Loucy (cell line): ENCODE measurements at regions not wholly inside any gene's neighbourhood (a gene's known extent, or its start where the extent isn't known, plus 50 kb on each side); places are given as distances from the start of the nearest gene placed in this dataset.

ENCODE experiments used
- H2AFZ ChIP-seq: fragments of 200-600 bp; sonication (generic); 2 replicates; pipeline ENCODE4 v1.6.0; 2016; ENCODE audit warnings: antibody characterized with exemption, mild to moderate bottlenecking, low read length, moderate library complexity
- H3F3A ChIP-seq: fragments of 200-600 bp; 2 replicates; pipeline ENCODE4 v1.6.0; 2016; ENCODE audit warnings: antibody characterized with exemption, low read depth, mild to moderate bottlenecking
- H3K27me3 ChIP-seq: fragments of 200-600 bp; sonication (generic); 2 replicates; pipeline ENCODE4 v1.6.1; 2014; ENCODE audit warnings: low read length, mild to moderate bottlenecking; ENCODE audit not compliant: insufficient read depth, poor library complexity, severe bottlenecking
- H3K36me3 ChIP-seq: fragments of 200-600 bp; sonication (generic); 2 replicates; pipeline ENCODE4 v1.6.1; 2016; ENCODE audit warnings: low read length; ENCODE audit not compliant: insufficient read depth
- H3K4me1 ChIP-seq: fragments of 200-600 bp; sonication (generic); 2 replicates; pipeline ENCODE4 v1.5.1; 2014; ENCODE audit warnings: low read length, mild to moderate bottlenecking; ENCODE audit not compliant: insufficient read depth, poor library complexity, severe bottlenecking
- H3K4me2 ChIP-seq: fragments of 200-600 bp; sonication (generic); 2 replicates; pipeline ENCODE4 v1.6.0; 2014; ENCODE audit warnings: antibody characterized with exemption, low read length, low read depth, mild to moderate bottlenecking; ENCODE audit not compliant: poor library complexity, severe bottlenecking
- H3K4me3 ChIP-seq: fragments of 200-600 bp; sonication (generic); 2 replicates; pipeline ENCODE4 v1.5.1; 2014; ENCODE audit warnings: low read length, mild to moderate bottlenecking, mixed read lengths; ENCODE audit not compliant: poor library complexity, severe bottlenecking
- H3K79me2 ChIP-seq: fragments of 200-600 bp; sonication (generic); 2 replicates; pipeline ENCODE4 v1.6.1; 2014; ENCODE audit warnings: low read length; ENCODE audit not compliant: insufficient read depth
- H3K9ac ChIP-seq: fragments of 200-600 bp; sonication (generic); 2 replicates; pipeline ENCODE4 v1.6.0; 2014; ENCODE audit warnings: mild to moderate bottlenecking, low read depth, low read length, moderate library complexity; ENCODE audit not compliant: poor library complexity, severe bottlenecking
- H3K9me2 ChIP-seq: fragments of 200-600 bp; sonication (generic); replicated peaks from 2 replicates; pipeline ENCODE4 v1.6.1; 2016; ENCODE audit warnings: low read depth, low read length, mixed read lengths
- H3K9me3 ChIP-seq: fragments of 200-600 bp; sonication (generic); 2 replicates; pipeline ENCODE4 v1.6.1; 2014; ENCODE audit warnings: mild to moderate bottlenecking, antibody characterized with exemption, low read length, low read depth; ENCODE audit not compliant: insufficient read depth
- H4K20me1 ChIP-seq: fragments of 200-600 bp; sonication (generic); 2 replicates; pipeline ENCODE4 v1.6.0; 2014; ENCODE audit warnings: antibody characterized with exemption, low read length, mild to moderate bottlenecking; ENCODE audit not compliant: insufficient read depth, poor library complexity, severe bottlenecking
- EZH2phosphoT487 ChIP-seq: fragments of 200-600 bp; IDR thresholded peaks from 2 replicates; pipeline ENCODE4 v1.6.1; 2018; ENCODE audit warnings: antibody characterized with exemption, mild to moderate bottlenecking, moderate library complexity, borderline replicate concordance
- TF ChIP-seq, protein P1 (sequence below): fragments of 200-600 bp; sonication (generic); conservative IDR thresholded peaks from 2 replicates; pipeline ENCODE4 v1.5.1; 2014; ENCODE audit warnings: mild to moderate bottlenecking, antibody characterized with exemption, low read length

- no peak overlapping the region for H3K4me3 ChIP-seq
- no peaks in the 10 kb centered on the region for H3K9me3 ChIP-seq
- H4K20me1 ChIP-seq, result no peaks in the 10 kb centered on the region
- H2AFZ ChIP-seq, result no peak overlapping the region
- no peak overlapping the region for H3K4me2 ChIP-seq
- TF ChIP-seq, protein P1, sequence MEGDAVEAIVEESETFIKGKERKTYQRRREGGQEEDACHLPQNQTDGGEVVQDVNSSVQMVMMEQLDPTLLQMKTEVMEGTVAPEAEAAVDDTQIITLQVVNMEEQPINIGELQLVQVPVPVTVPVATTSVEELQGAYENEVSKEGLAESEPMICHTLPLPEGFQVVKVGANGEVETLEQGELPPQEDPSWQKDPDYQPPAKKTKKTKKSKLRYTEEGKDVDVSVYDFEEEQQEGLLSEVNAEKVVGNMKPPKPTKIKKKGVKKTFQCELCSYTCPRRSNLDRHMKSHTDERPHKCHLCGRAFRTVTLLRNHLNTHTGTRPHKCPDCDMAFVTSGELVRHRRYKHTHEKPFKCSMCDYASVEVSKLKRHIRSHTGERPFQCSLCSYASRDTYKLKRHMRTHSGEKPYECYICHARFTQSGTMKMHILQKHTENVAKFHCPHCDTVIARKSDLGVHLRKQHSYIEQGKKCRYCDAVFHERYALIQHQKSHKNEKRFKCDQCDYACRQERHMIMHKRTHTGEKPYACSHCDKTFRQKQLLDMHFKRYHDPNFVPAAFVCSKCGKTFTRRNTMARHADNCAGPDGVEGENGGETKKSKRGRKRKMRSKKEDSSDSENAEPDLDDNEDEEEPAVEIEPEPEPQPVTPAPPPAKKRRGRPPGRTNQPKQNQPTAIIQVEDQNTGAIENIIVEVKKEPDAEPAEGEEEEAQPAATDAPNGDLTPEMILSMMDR, result no peak
- TF ChIP-seq EZH2phosphoT487, result no peak
- H3F3A ChIP-seq, result no peaks in the 10 kb centered on the region
- no peaks in the 10 kb centered on the region for H3K79me2 ChIP-seq
- no peaks in the 10 kb centered on the region for H3K36me3 ChIP-seq
- H3K4me1 ChIP-seq, result no peaks in the 10 kb centered on the region
- H3K27me3 ChIP-seq, result no peaks in the 10 kb centered on the region
- no peak overlapping the region for H3K9ac ChIP-seq
- H3K9me2 ChIP-seq, result no peaks in the 10 kb centered on the region
Measured at GRCh38 chr10:61608255-61609033, 54.3 kb upstream of the CABCOCO1 start.

- no peaks in the 10 kb centered on the region for H3F3A ChIP-seq
- TF ChIP-seq, protein P1, result peak; percentile 93
- no peak for TF ChIP-seq EZH2phosphoT487
- no peaks in the 10 kb centered on the region for H3K27me3 ChIP-seq
- H3K4me2 ChIP-seq, result no peak overlapping the region
- H4K20me1 ChIP-seq, result no peaks in the 10 kb centered on the region
- H3K9me2 ChIP-seq, result no peaks in the 10 kb centered on the region
- no peaks in the 10 kb centered on the region for H3K79me2 ChIP-seq
- H3K36me3 ChIP-seq, result no peaks in the 10 kb centered on the region
- no peak overlapping the region for H3K4me3 ChIP-seq
- no peak overlapping the region for H3K9ac ChIP-seq
- no peaks in the 10 kb centered on the region for H3K9me3 ChIP-seq
- H2AFZ ChIP-seq, result no peak overlapping the region
- no peaks in the 10 kb centered on the region for H3K4me1 ChIP-seq
Measured at GRCh38 chr10:61606959-61607907, 55.5 kb upstream of the CABCOCO1 start.

GRCh38 chr10:61605221-61605620, 57.5 kb upstream of the CABCOCO1 start:
- Histone ChIP-seq H3K9ac (no peak overlapping the region), H4K20me1 (no peaks in the 10 kb centered on the region), H3K9me3 (no peaks in the 10 kb centered on the region), H2AFZ (no peak overlapping the region), H3K4me2 (no peak overlapping the region), H3K9me2 (no peaks in the 10 kb centered on the region), H3K36me3 (no peaks in the 10 kb centered on the region), H3K4me3 (no peak overlapping the region), H3K27me3 (no peaks in the 10 kb centered on the region), H3F3A (no peaks in the 10 kb centered on the region), H3K79me2 (no peaks in the 10 kb centered on the region), H3K4me1 (no peaks in the 10 kb centered on the region)
- TF ChIP-seq, protein P1, result no peak
- TF ChIP-seq EZH2phosphoT487, result no peak
